ENCODE measurements at regions not wholly inside any gene's neighbourhood (a gene's known extent, or its start where the extent isn't known, plus 50 kb on each side); places are given as distances from the start of the nearest gene placed in this dataset.

GRCh38 chr7:46391231-46392201 lies 470.4 kb upstream of the IGFBP3 start:
- H3K4me3 Mint-ChIP-seq, result no peak overlapping the region
- peaks cover 25% of the 10 kb centered on the region for H3K4me1 Mint-ChIP-seq (ENCODE audit: low read depth)
- peaks cover 2% of the 10 kb centered on the region; the same call in 1 of the 2 replicates for H3K27me3 Mint-ChIP-seq (ENCODE audit: insufficient read depth)
- TF ChIP-seq, protein P1, sequence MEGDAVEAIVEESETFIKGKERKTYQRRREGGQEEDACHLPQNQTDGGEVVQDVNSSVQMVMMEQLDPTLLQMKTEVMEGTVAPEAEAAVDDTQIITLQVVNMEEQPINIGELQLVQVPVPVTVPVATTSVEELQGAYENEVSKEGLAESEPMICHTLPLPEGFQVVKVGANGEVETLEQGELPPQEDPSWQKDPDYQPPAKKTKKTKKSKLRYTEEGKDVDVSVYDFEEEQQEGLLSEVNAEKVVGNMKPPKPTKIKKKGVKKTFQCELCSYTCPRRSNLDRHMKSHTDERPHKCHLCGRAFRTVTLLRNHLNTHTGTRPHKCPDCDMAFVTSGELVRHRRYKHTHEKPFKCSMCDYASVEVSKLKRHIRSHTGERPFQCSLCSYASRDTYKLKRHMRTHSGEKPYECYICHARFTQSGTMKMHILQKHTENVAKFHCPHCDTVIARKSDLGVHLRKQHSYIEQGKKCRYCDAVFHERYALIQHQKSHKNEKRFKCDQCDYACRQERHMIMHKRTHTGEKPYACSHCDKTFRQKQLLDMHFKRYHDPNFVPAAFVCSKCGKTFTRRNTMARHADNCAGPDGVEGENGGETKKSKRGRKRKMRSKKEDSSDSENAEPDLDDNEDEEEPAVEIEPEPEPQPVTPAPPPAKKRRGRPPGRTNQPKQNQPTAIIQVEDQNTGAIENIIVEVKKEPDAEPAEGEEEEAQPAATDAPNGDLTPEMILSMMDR (IDR thresholded peaks at IDR 0.05), result no peak
- DNase-seq, result no peak
- H3K9me3 Mint-ChIP-seq, result no peaks in the 10 kb centered on the region
- peaks cover 8% of the 10 kb centered on the region; the same call in 1 of the 2 replicates for H3K36me3 Mint-ChIP-seq (ENCODE audit: low read depth)
- H3K27ac Mint-ChIP-seq, result no peak overlapping the region

GRCh38 chr7:46390042-46390441 lies 469.0 kb upstream of the IGFBP3 start:
- Mint-ChIP-seq H3K27me3 (ENCODE audit: insufficient read depth) (peaks cover 2% of the 10 kb centered on the region; the same call in 1 of the 2 replicates), H3K27ac (no peak overlapping the region), H3K4me3 (no peak overlapping the region), H3K4me1 (ENCODE audit: low read depth) (peaks cover 39% of the 10 kb centered on the region), H3K36me3 (ENCODE audit: low read depth) (peaks cover 8% of the 10 kb centered on the region; the same call in 1 of the 2 replicates), H3K9me3 (no peaks in the 10 kb centered on the region)
- TF ChIP-seq, protein P1 (IDR thresholded peaks at IDR 0.05), result peak; percentile 30
- DNase-seq, result no peak

DNA sequence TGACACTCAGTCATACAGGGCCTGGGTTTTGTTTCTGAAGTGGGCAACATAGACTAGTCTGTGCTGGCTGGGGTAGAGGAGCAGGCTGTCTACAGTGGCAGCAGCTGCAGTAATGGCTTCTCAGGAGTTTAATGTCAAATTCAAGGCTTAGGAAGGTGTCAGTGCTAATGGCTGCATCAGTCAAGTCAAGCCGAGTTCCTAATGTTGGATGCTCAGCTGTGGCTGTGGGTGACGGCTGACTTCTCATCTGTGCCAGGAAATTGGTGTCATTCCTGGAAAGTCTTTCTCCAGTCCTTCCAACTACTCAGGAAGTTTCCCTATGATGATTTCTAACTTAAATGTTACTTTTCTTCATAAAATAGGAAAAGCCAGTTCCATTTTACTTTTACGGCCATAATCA lies 468.1 kb upstream of the IGFBP3 start:
- no peaks in the 10 kb centered on the region for H3K9me3 Mint-ChIP-seq
- TF ChIP-seq, protein P1 (IDR thresholded peaks at IDR 0.05), result no peak
- DNase-seq, result no peak
- no peak overlapping the region for H3K4me3 Mint-ChIP-seq
- H3K36me3 Mint-ChIP-seq (ENCODE audit: low read depth), result peaks cover 8% of the 10 kb centered on the region; the same call in 1 of the 2 replicates
- H3K27me3 Mint-ChIP-seq (ENCODE audit: insufficient read depth), result peaks cover 2% of the 10 kb centered on the region; the same call in 1 of the 2 replicates
- no peak overlapping the region for H3K27ac Mint-ChIP-seq
- peaks cover 45% of the 10 kb centered on the region for H3K4me1 Mint-ChIP-seq (ENCODE audit: low read depth)

- peaks cover 59% of the 10 kb centered on the region for H3K4me1 Mint-ChIP-seq (ENCODE audit: low read depth)
- peak; percentile 60 for DNase-seq
- TF ChIP-seq, protein P1 (IDR thresholded peaks at IDR 0.05), result no peak
- no peaks in the 10 kb centered on the region for H3K9me3 Mint-ChIP-seq
- no peak overlapping the region for H3K27ac Mint-ChIP-seq
- H3K36me3 Mint-ChIP-seq (ENCODE audit: low read depth), result peaks cover 15% of the 10 kb centered on the region
- H3K27me3 Mint-ChIP-seq (ENCODE audit: insufficient read depth), result peaks cover 2% of the 10 kb centered on the region; the same call in 1 of the 2 replicates
- H3K4me3 Mint-ChIP-seq, result no peak overlapping the region
Observed at GRCh38 chr7:46387646-46388045, 466.6 kb upstream of the IGFBP3 start.

- H3K36me3 Mint-ChIP-seq (ENCODE audit: low read depth), result peaks cover 15% of the 10 kb centered on the region
- no peaks in the 10 kb centered on the region for H3K27me3 Mint-ChIP-seq (ENCODE audit: insufficient read depth)
- peak overlapping the region; percentile 2; the same call in 1 of the 2 replicates for H3K4me3 Mint-ChIP-seq
- peak overlapping the region; percentile 77 for H3K27ac Mint-ChIP-seq
- TF ChIP-seq, protein P1 (IDR thresholded peaks at IDR 0.05), result no peak
- H3K4me1 Mint-ChIP-seq (ENCODE audit: low read depth), result peaks cover 59% of the 10 kb centered on the region
- no peaks in the 10 kb centered on the region for H3K9me3 Mint-ChIP-seq
- no peak for DNase-seq
Observed at GRCh38 chr7:46386428-46387399, 465.6 kb upstream of the IGFBP3 start.
